Gastrocnemius medialis (tissue), 4 donors: ENCODE measurements at regions not wholly inside any gene's neighbourhood (a gene's known extent, or its start where the extent isn't known, plus 50 kb on each side); places are given as distances from the start of the nearest gene placed in this dataset.
"Not testable (repeated sequence)": the region's sequence is repeated elsewhere in the genome, so short reads cannot be mapped to it uniquely, and the experiment has no call there.

Experiments
- POLR2A ChIP-seq, 2 donors: fragments of 450-650 bp; IDR thresholded peaks; one replicate each; pipeline ENCODE4 v1.6.1; 2017; ENCODE audit warnings: antibody characterized with exemption in 2 of 2, mild to moderate bottlenecking in 2 of 2, moderate library complexity in 2 of 2
- TF ChIP-seq, protein P1 (sequence below), 5 experiments: fragments of 450-650 bp in 3 of 5; fragments of 200-600 bp in 2 of 5; sonication (generic) in 2 of 5; IDR thresholded peaks in 4 of 5; conservative IDR thresholded peaks in 1 of 5; 1 replicate in 4 of 5; 2 replicates in 1 of 5; pipeline ENCODE4 v1.5.1; 2016 to 2019; ENCODE audit warnings: antibody characterized with exemption in 5 of 5, mild to moderate bottlenecking in 3 of 5, moderate library complexity in 3 of 5

GRCh38 chr11:38338022-38338421, 1740.0 kb upstream of the RAG2 start:
- TF ChIP-seq, protein P1, sequence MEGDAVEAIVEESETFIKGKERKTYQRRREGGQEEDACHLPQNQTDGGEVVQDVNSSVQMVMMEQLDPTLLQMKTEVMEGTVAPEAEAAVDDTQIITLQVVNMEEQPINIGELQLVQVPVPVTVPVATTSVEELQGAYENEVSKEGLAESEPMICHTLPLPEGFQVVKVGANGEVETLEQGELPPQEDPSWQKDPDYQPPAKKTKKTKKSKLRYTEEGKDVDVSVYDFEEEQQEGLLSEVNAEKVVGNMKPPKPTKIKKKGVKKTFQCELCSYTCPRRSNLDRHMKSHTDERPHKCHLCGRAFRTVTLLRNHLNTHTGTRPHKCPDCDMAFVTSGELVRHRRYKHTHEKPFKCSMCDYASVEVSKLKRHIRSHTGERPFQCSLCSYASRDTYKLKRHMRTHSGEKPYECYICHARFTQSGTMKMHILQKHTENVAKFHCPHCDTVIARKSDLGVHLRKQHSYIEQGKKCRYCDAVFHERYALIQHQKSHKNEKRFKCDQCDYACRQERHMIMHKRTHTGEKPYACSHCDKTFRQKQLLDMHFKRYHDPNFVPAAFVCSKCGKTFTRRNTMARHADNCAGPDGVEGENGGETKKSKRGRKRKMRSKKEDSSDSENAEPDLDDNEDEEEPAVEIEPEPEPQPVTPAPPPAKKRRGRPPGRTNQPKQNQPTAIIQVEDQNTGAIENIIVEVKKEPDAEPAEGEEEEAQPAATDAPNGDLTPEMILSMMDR (IDR thresholded peaks at IDR 0.05 in 4 of 5, conservative IDR thresholded peaks at IDR 0.05 in 1 of 5): not testable (repeated sequence)
- TF ChIP-seq POLR2A (IDR thresholded peaks at IDR 0.05): not testable (repeated sequence)
